DND-41 (cell line): ENCODE measurements at regions not wholly inside any gene's neighbourhood (a gene's known extent, or its start where the extent isn't known, plus 50 kb on each side); places are given as distances from the start of the nearest gene placed in this dataset.

Experiments used
- ATAC-seq: fragments of 200-7000 bp; cut with Tn5 transposase; 3 replicates; pipeline ENCODE4 v1.9.1; 2021; ENCODE audit warnings: low read depth; ENCODE audit not compliant: insufficient read depth
- DNase-seq: peaks from one replicate; pipeline ENCODE4 v3.0.0-alpha.2; 2020
- H2AFZ ChIP-seq: 2 replicates; pipeline ENCODE4 v1.6.0; 2012; ENCODE audit warnings: low read depth, low read length
- H3K27ac ChIP-seq: 2 replicates; pipeline ENCODE4 v1.5.1; 2012; ENCODE audit warnings: low read length, inconsistent platforms
- H3K27me3 ChIP-seq: fragments of 200-600 bp; sonication (generic); 2 replicates; pipeline ENCODE4 v1.6.0; 2012; ENCODE audit warnings: low read length, mild to moderate bottlenecking, inconsistent platforms; ENCODE audit not compliant: insufficient read depth, poor library complexity
- H3K36me3 ChIP-seq: 2 replicates; pipeline ENCODE4 v1.5.1; 2012; ENCODE audit warnings: low read length, inconsistent platforms; ENCODE audit not compliant: insufficient read depth
- H3K4me1 ChIP-seq: 2 replicates; pipeline ENCODE4 v1.5.1; 2012; ENCODE audit warnings: mild to moderate bottlenecking, low read length; ENCODE audit not compliant: insufficient read depth
- H3K4me2 ChIP-seq: 2 replicates; pipeline ENCODE4 v1.6.0; 2012; ENCODE audit warnings: mild to moderate bottlenecking, moderate library complexity, low read length, inconsistent platforms; ENCODE audit not compliant: insufficient read depth
- H3K4me3 ChIP-seq, 2 experiments: fragments of 200-600 bp in 1 of 2; shearing (Covaris generic) in 1 of 2; 2 replicates each; pipeline ENCODE4 v1.5.1; 2012 to 2016; ENCODE audit warnings: inconsistent platforms in 2 of 2, low read length in 2 of 2, mild to moderate bottlenecking in 2 of 2, low read depth in 1 of 2, moderate library complexity in 1 of 2
- H3K79me2 ChIP-seq: 2 replicates; pipeline ENCODE4 v1.6.0; 2012; ENCODE audit warnings: low read length, inconsistent platforms; ENCODE audit not compliant: insufficient read depth
- H3K9ac ChIP-seq: 2 replicates; pipeline ENCODE4 v1.6.0; 2012; ENCODE audit warnings: low read depth, mild to moderate bottlenecking, inconsistent platforms, low read length, moderate library complexity
- H3K9me3 ChIP-seq: 2 replicates; pipeline ENCODE4 v1.5.1; 2012; ENCODE audit warnings: low read length, moderate library complexity, mild to moderate bottlenecking, inconsistent platforms; ENCODE audit not compliant: insufficient read depth, severe bottlenecking
- H4K20me1 ChIP-seq: 2 replicates; pipeline ENCODE4 v1.6.0; 2012; ENCODE audit warnings: low read length; ENCODE audit not compliant: insufficient read depth
- CTCF ChIP-seq: IDR thresholded peaks from 2 replicates; pipeline ENCODE4 v1.5.1; 2012; ENCODE audit warnings: borderline replicate concordance, low read length, moderate library complexity, mild to moderate bottlenecking; ENCODE audit not compliant: poor library complexity, severe bottlenecking; ENCODE audit errors: extremely low read depth
- EZH2 ChIP-seq: IDR thresholded peaks from 3 replicates; pipeline ENCODE4 v1.6.1; 2012; ENCODE audit warnings: borderline replicate concordance, low read depth, mild to moderate bottlenecking, moderate library complexity, low read length, inconsistent platforms; ENCODE audit not compliant: severe bottlenecking

- Histone ChIP-seq H3K27me3 (no peaks in the 10 kb centered on the region), H3K4me1 (no peaks in the 10 kb centered on the region), H3K9ac (no peak overlapping the region), H3K36me3 (no peaks in the 10 kb centered on the region), H3K79me2 (no peaks in the 10 kb centered on the region), H3K27ac (no peak overlapping the region), H2AFZ (no peak overlapping the region), H3K4me3 (no peak overlapping the region), H3K9me3 (no peaks in the 10 kb centered on the region), H4K20me1 (no peaks in the 10 kb centered on the region), H3K4me2 (no peak overlapping the region)
- ATAC-seq (no peak), DNase-seq (no peak)
- TF ChIP-seq EZH2 (no peak), CTCF (no peak)
Measured at GRCh38 chr16:86011532-86011931, 112.6 kb downstream of the IRF8 start.

DNA sequence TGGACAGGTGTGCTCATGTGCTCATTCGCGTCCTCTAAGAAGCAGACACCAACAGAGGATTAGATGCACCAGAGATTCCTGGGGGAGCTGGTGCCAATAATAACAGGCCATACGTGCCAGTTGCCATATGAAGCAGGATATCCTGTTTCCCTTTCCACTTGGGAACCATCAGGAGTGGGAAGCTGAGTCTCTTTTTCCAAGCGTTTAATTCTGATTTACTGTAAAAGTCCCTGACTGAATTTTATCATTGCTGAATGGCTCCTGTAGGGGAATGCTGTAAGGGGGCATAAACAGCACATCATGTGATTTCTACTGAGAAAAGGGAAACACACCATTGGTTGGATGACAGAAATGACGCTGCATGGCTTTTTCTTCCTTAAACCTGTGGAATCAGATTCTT, 113.3 kb downstream of the IRF8 start:
- no peak overlapping the region for H3K4me3 ChIP-seq
- H3K79me2 ChIP-seq = no peaks in the 10 kb centered on the region
- no peaks in the 10 kb centered on the region for H4K20me1 ChIP-seq
- no peak overlapping the region for H3K27ac ChIP-seq
- no peaks in the 10 kb centered on the region for H3K36me3 ChIP-seq
- TF ChIP-seq CTCF (no peak), EZH2 (no peak)
- H3K9me3 ChIP-seq = no peaks in the 10 kb centered on the region
- H3K4me1 ChIP-seq = no peaks in the 10 kb centered on the region
- DNase-seq = no peak
- H3K9ac ChIP-seq = no peak overlapping the region
- no peaks in the 10 kb centered on the region for H3K27me3 ChIP-seq
- no peak overlapping the region for H3K4me2 ChIP-seq
- no peak for ATAC-seq
- no peak overlapping the region for H2AFZ ChIP-seq

DNA sequence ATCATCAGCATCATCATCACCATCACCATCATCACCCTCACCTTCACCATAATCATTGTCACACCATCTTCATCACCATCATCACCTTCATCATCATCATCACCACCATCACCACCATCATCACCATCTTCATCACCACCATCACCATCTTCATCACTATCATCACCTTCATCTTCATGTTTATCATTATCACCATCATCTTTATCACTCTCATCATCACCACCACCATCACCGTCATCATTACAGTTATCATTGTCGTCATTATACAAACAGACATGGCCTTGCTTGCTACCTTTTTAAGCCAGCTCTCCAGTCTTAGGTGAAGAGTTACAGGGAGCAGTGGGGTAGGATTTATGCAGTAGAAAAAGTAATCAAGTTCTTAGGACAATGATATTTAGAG, 114.9 kb downstream of the IRF8 start:
- Histone ChIP-seq H2AFZ (no peak overlapping the region), H3K4me1 (no peaks in the 10 kb centered on the region), H3K36me3 (no peaks in the 10 kb centered on the region), H3K9ac (no peak overlapping the region), H3K27ac (no peak overlapping the region), H3K4me3 (no peak overlapping the region), H3K27me3 (no peaks in the 10 kb centered on the region), H3K79me2 (no peaks in the 10 kb centered on the region), H4K20me1 (no peaks in the 10 kb centered on the region), H3K4me2 (no peak overlapping the region), H3K9me3 (no peaks in the 10 kb centered on the region)
- TF ChIP-seq EZH2 (no peak), CTCF (no peak)
- ATAC-seq (no peak), DNase-seq (no peak)

GRCh38 chr16:86015606-86016005, 116.6 kb downstream of the IRF8 start:
- H3K9me3 ChIP-seq = no peaks in the 10 kb centered on the region
- H3K36me3 ChIP-seq = no peaks in the 10 kb centered on the region
- no peaks in the 10 kb centered on the region for H3K27me3 ChIP-seq
- H3K9ac ChIP-seq = no peak overlapping the region
- TF ChIP-seq EZH2 (no peak), CTCF (no peak)
- H3K79me2 ChIP-seq = no peaks in the 10 kb centered on the region
- H3K27ac ChIP-seq = no peak overlapping the region
- H2AFZ ChIP-seq = no peak overlapping the region
- DNase-seq (no peak), ATAC-seq (no peak)
- no peaks in the 10 kb centered on the region for H3K4me1 ChIP-seq
- H3K4me3 ChIP-seq = no peak overlapping the region
- no peaks in the 10 kb centered on the region for H4K20me1 ChIP-seq
- H3K4me2 ChIP-seq = no peak overlapping the region
